ENCODE measurements at regions not wholly inside any gene's neighbourhood (a gene's known extent, or its start where the extent isn't known, plus 50 kb on each side); places are given as distances from the start of the nearest gene placed in this dataset.
"Not testable (repeated sequence)": the region's sequence is repeated elsewhere in the genome, so short reads cannot be mapped to it uniquely, and the experiment has no call there.

DNA sequence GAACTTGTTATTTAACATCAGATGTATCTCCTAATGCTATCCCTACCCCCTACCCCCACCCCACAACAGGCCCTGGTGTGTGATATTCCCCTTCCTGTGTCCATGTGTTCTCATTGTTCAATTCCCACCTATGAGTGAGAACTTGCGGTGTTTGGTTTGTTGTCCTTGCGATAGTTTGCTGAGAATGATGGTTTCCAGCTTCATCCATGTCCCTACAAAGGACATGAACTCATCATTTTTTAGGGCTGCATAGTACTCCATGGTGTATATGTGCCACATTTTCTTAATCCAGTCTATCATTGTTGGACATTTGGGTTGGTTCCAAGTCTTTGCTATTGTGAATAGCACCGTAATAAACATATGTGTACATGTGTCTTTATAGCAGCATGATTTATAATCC is 1379.2 kb downstream of the FSCB start:
- H3K36me3 Mint-ChIP-seq; H3K4me1 Mint-ChIP-seq; H3K27ac Mint-ChIP-seq; ATAC-seq; CTCF ChIA-PET; H3K27me3 Mint-ChIP-seq; H3K9me3 Mint-ChIP-seq (ENCODE audit: low read depth); DNase-seq; H3K4me3 Mint-ChIP-seq: not testable (repeated sequence)

DNA sequence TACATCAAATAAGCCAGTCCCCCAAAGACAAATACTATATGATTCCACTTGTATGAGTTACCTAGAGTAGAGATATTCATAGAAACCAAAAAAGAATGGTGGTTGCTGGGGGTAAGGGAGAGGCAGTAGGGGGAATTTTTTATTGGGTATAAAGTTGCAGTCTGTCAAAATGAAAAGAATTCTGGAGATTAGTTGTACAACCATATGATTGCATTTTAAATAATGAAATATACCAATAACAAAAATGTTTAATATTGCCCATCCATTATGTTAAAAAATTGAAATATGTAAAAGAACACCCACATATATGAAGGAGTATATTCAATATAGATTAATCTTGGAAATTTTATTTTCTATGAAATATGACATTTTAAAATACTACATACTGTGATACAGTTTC is 1383.5 kb downstream of the FSCB start:
- Mint-ChIP-seq H3K4me1 (no peaks in the 10 kb centered on the region), H3K27ac (no peak overlapping the region), H3K4me3 (no peak overlapping the region), H3K36me3 (no peaks in the 10 kb centered on the region), H3K27me3 (no peaks in the 10 kb centered on the region), H3K9me3 (ENCODE audit: low read depth) (peaks cover 7% of the 10 kb centered on the region)
- DNase-seq (no peak), ATAC-seq (no peak)
- CTCF ChIA-PET, result no interaction called here

DNA sequence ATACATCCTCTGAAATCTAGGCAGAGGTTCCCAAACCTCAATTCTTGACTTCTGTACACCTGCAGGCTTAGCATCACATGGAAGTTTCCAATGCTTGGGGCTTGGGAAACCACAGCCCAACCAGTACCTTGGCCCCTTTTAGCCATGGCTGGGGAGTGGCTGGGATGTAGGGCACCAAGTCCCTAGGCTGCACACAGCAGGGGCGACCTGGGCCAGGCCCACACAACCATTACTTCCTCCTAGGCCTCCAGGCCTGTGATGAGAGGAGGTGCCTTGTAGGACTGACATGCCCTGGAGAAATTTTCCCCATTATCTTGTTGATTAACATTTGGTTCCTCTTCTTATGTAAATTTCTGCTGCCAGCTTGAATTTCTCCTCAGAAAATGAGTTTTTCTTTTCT is 1387.4 kb downstream of the FSCB start:
- DNase-seq (no peak), ATAC-seq (no peak)
- H3K4me3 Mint-ChIP-seq, result no peak overlapping the region
- H3K27ac Mint-ChIP-seq, result no peak overlapping the region
- peaks cover 7% of the 10 kb centered on the region for H3K9me3 Mint-ChIP-seq (ENCODE audit: low read depth)
- no peaks in the 10 kb centered on the region for H3K27me3 Mint-ChIP-seq
- CTCF ChIA-PET, result no interaction called here
- no peaks in the 10 kb centered on the region for H3K36me3 Mint-ChIP-seq
- no peaks in the 10 kb centered on the region for H3K4me1 Mint-ChIP-seq

DNA sequence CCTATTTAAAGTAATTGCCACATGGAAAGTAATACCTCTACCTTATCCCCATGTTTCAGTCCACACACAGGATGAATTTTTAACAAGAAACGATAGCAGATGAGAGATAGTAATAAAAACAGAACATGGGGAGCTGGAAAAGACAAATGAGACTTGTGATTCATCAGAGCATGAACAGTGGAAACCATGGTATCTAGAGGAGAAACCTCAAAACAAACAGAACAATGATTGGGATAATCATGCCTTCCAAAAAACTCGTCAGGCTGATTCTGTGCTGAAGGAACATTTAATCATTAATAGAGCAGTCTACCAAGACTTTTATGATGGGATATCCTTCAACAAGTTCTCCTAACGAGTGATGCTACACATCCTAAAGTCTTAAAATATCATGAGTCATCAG is 1390.7 kb downstream of the FSCB start:
- ATAC-seq, result no peak

GRCh38 chr14:43105305-43105704 is 1401.8 kb downstream of the FSCB start:
- no peaks in the 10 kb centered on the region for H3K4me1 Mint-ChIP-seq
- no peak overlapping the region for H3K4me3 Mint-ChIP-seq
- DNase-seq (no peak), ATAC-seq (no peak)
- H3K9me3 Mint-ChIP-seq (ENCODE audit: low read depth), result peaks cover 7% of the 10 kb centered on the region
- no peaks in the 10 kb centered on the region for H3K27me3 Mint-ChIP-seq
- no peak overlapping the region for H3K27ac Mint-ChIP-seq
- H3K36me3 Mint-ChIP-seq, result no peaks in the 10 kb centered on the region
- CTCF ChIA-PET, result no interaction called here

More for the DNA sequence above, 1390.7 kb downstream of the FSCB start:
- no peak overlapping the region for H3K4me3 Mint-ChIP-seq
- H3K4me1 Mint-ChIP-seq, result no peaks in the 10 kb centered on the region
- no peaks in the 10 kb centered on the region for H3K36me3 Mint-ChIP-seq
- H3K27ac Mint-ChIP-seq, result no peak overlapping the region
- CTCF ChIA-PET, result no interaction called here
- no peak for DNase-seq
- H3K9me3 Mint-ChIP-seq (ENCODE audit: low read depth), result peaks cover 7% of the 10 kb centered on the region
- H3K27me3 Mint-ChIP-seq, result no peaks in the 10 kb centered on the region

DNA sequence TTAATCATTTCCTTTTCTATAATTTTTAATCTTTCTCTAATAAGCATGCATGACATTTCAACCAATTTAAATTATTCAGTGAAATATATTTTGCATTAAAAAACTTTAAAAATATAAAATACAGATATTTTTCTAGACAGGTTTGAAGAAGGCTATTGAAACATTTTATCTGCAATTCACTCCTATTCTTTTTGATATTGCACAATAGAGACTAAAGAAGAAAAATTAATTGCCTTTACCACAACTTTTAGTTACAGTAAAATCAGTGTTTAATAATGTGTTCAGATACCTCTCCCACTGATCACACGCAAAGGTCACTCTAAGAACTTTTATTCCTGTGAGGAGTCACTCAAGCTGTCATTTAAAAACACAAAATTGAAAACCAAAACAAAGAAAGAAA is 1416.7 kb downstream of the FSCB start:
- Mint-ChIP-seq H3K4me1 (no peaks in the 10 kb centered on the region), H3K4me3 (no peak overlapping the region), H3K9me3 (ENCODE audit: low read depth) (peaks cover 8% of the 10 kb centered on the region), H3K27ac (no peak overlapping the region), H3K27me3 (no peaks in the 10 kb centered on the region), H3K36me3 (no peaks in the 10 kb centered on the region)
- CTCF ChIA-PET, result no interaction called here
- no peak for ATAC-seq
- DNase-seq, result no peak

DNA sequence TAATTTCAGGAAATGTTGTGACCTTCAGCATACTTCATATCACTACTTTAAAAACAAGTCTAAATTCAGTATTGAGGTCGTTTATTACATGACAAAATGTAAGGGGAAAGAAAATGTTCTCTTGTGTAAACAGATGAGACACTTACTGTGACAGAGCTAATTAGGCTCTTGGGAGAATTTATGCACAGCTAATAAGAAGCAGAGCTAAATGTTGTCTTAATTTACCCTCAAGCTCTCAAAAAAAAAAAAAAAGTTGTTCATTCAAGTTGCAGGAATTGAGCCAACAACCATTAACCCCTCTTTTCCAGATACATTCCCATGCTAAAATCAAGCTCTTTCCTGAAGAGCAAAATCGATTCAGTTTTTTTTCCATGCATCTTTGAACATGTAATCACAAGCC is 1419.4 kb downstream of the FSCB start:
- Mint-ChIP-seq H3K4me3 (no peak overlapping the region), H3K27me3 (no peaks in the 10 kb centered on the region), H3K9me3 (ENCODE audit: low read depth) (peaks cover 9% of the 10 kb centered on the region), H3K36me3 (no peaks in the 10 kb centered on the region), H3K4me1 (no peaks in the 10 kb centered on the region), H3K27ac (no peak overlapping the region)
- CTCF ChIA-PET, result no interaction called here
- no peak for DNase-seq
- ATAC-seq, result no peak

DNA sequence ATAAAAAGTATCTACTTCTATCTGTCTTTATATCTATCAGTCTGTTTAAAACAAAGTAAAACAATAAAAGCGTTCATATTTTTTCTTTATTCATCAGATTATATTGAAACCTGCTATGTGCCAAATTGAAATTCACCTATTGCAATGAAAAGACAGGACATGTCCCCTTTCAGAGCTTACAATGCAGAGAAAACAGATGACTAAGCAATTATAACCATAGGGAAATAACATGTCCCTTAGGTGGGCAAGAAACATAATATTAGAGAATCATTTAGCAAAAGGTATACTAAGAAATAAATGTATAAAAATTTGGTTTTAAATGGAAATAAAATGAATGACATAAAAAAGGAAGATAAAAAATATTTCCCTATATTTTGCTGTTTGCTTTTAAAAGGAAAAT is 1421.3 kb downstream of the FSCB start:
- ATAC-seq (no peak), DNase-seq (no peak)
- Mint-ChIP-seq H3K27ac (no peak overlapping the region), H3K27me3 (no peaks in the 10 kb centered on the region), H3K4me1 (no peaks in the 10 kb centered on the region), H3K36me3 (no peaks in the 10 kb centered on the region), H3K9me3 (ENCODE audit: low read depth) (peaks cover 9% of the 10 kb centered on the region), H3K4me3 (no peak overlapping the region)
- CTCF ChIA-PET, result no interaction called here

DNA sequence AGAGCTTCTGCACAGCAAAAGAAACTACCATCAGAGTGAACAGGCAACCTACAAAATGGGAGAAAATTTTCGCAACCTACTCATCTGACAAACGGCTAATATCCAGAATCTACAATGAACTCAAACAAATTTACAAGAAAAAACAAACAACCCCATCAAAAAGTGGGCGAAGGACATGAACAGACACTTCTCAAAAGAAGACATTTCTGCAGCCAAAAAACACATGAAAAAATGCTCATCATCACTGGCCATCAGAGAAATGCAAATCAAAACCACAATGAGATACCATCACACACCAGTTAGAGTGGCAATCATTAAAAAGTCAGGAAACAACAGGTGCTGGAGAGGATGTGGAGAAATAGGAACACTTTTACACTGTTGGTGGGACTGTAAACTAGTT is 1439.7 kb downstream of the FSCB start:
- H3K27ac Mint-ChIP-seq; H3K27me3 Mint-ChIP-seq; H3K4me1 Mint-ChIP-seq; DNase-seq; ATAC-seq; H3K9me3 Mint-ChIP-seq (ENCODE audit: low read depth); H3K36me3 Mint-ChIP-seq; CTCF ChIA-PET; H3K4me3 Mint-ChIP-seq: not testable (repeated sequence)

GRCh38 chr14:43056106-43056505 is 1449.4 kb downstream of the LRFN5 start:
- Mint-ChIP-seq H3K27ac (no peak overlapping the region), H3K36me3 (no peaks in the 10 kb centered on the region)

GRCh38 chr14:43052897-43053296 is 1446.2 kb downstream of the LRFN5 start:
- ATAC-seq, result no peak
- DNase-seq, result no peak
- H3K27ac Mint-ChIP-seq, result no peak overlapping the region
- CTCF ChIA-PET, result no interaction called here
- H3K36me3 Mint-ChIP-seq, result no peaks in the 10 kb centered on the region
- H3K9me3 Mint-ChIP-seq (ENCODE audit: low read depth), result peaks cover 11% of the 10 kb centered on the region
- H3K4me3 Mint-ChIP-seq, result no peak overlapping the region
- H3K4me1 Mint-ChIP-seq, result no peaks in the 10 kb centered on the region
- H3K27me3 Mint-ChIP-seq, result no peaks in the 10 kb centered on the region

More at GRCh38 chr14:43056106-43056505, 1449.4 kb downstream of the LRFN5 start:
- Mint-ChIP-seq H3K4me3 (no peak overlapping the region), H3K4me1 (no peaks in the 10 kb centered on the region), H3K27me3 (no peaks in the 10 kb centered on the region), H3K9me3 (ENCODE audit: low read depth) (peaks cover 17% of the 10 kb centered on the region)
- no peak for ATAC-seq
- DNase-seq, result no peak
- CTCF ChIA-PET, result no interaction called here

DNA sequence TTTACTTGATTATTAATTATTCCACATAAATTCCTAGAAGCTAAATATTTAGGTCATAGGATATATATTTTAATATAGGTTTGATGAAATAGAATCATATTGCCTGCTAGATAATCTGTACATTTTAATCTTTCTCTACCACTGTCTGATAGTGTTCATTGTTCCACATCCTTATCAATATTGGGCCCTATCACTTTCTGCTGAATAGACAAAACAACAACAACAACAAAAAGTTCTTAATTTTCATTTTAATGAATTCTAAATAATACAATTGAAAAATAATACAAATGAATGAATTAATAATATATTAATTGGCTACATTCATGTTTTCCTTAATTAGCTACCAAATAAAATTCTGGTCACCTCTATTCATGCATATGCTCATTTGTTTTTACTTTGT is 1437.2 kb downstream of the LRFN5 start:
- peaks cover 3% of the 10 kb centered on the region for H3K9me3 Mint-ChIP-seq (ENCODE audit: low read depth)
- no peaks in the 10 kb centered on the region for H3K27me3 Mint-ChIP-seq
- DNase-seq (no peak), ATAC-seq (no peak)
- H3K4me1 Mint-ChIP-seq, result no peaks in the 10 kb centered on the region
- no peak overlapping the region for H3K27ac Mint-ChIP-seq
- no peak overlapping the region for H3K4me3 Mint-ChIP-seq
- CTCF ChIA-PET, result no interaction called here
- no peaks in the 10 kb centered on the region for H3K36me3 Mint-ChIP-seq

GRCh38 chr14:43042408-43042807 is 1435.7 kb downstream of the LRFN5 start:
- Mint-ChIP-seq H3K9me3 (ENCODE audit: low read depth) (peaks cover 3% of the 10 kb centered on the region), H3K4me1 (no peaks in the 10 kb centered on the region), H3K36me3 (no peaks in the 10 kb centered on the region), H3K27ac (no peak overlapping the region), H3K4me3 (no peak overlapping the region), H3K27me3 (no peaks in the 10 kb centered on the region)
- CTCF ChIA-PET, result no interaction called here
- ATAC-seq (no peak), DNase-seq (no peak)

DNA sequence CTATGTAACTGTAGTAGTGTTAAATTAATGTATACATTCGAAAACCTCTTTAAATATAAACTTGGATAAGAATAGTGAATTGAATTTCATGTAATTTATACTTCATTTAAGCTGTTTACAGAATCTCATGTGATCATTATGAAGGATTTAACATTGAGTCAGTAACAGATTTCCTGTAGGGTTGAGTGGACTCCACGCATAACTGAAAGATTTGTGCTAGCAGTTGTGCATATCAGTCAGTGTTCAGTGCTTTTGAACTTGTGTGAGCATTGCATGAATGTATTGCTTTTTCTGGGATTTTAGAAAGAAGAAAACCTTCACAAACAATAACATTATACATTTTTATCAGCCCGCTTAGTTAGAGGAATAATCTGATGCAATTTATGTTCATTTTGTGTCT is 1435.3 kb downstream of the LRFN5 start:
- CTCF ChIA-PET, result no interaction called here
- Mint-ChIP-seq H3K4me1 (no peaks in the 10 kb centered on the region), H3K27me3 (no peaks in the 10 kb centered on the region), H3K9me3 (ENCODE audit: low read depth) (peaks cover 2% of the 10 kb centered on the region), H3K27ac (no peak overlapping the region), H3K36me3 (no peaks in the 10 kb centered on the region), H3K4me3 (no peak overlapping the region)
- ATAC-seq, result no peak
- DNase-seq, result no peak

GRCh38 chr14:43041207-43041606 is 1434.5 kb downstream of the LRFN5 start:
- ATAC-seq, result no peak
- no peak for DNase-seq
- Mint-ChIP-seq H3K27ac (no peak overlapping the region), H3K4me1 (no peaks in the 10 kb centered on the region), H3K27me3 (no peaks in the 10 kb centered on the region), H3K4me3 (no peak overlapping the region), H3K36me3 (no peaks in the 10 kb centered on the region), H3K9me3 (ENCODE audit: low read depth) (no peaks in the 10 kb centered on the region)
- CTCF ChIA-PET, result no interaction called here
